NCI-H446 treated with DMSO at 0.1 percent for 48 hours (cell line): ENCODE measurements at regions not wholly inside any gene's neighbourhood (a gene's known extent, or its start where the extent isn't known, plus 50 kb on each side); places are given as distances from the start of the nearest gene placed in this dataset.
"Not testable (repeated sequence)": the region's sequence is repeated elsewhere in the genome, so short reads cannot be mapped to it uniquely, and the experiment has no call there.

Experiments used
- DNase-seq: peaks from one replicate; lab custom pipeline; 2025; lab: John Stamatoyannopoulos, UW

GRCh38 chr4:181106398-181106797, 1136.8 kb upstream of the TENM3 start:
- DNase-seq, result no peak

DNA sequence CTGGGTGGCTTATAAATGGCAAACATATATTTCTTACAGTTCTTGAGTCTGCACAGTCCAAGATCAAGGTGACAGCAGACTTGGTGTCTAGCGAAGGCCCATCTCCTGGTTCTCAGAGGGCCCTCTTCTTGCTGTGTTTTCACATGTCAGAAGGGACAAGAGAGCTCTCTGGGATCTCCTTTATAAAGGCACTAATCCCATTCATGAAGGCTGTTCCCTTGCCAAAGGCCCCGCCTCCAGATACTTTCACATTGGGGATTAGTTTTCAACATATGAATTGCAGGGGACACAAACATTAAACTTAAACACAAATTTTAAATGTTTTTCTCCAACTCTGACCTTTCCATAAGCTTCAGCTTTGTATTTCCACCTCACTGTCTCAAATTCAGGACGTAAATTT, 1135.0 kb upstream of the TENM3 start:
- DNase-seq, result no peak

- no peak for DNase-seq
Measured at GRCh38 chr4:181119186-181119585, 1124.0 kb upstream of the TENM3 start.

GRCh38 chr4:181121733-181122132, 1121.5 kb upstream of the TENM3 start:
- DNase-seq, result no peak

- DNase-seq, result no peak
Measured at GRCh38 chr4:181127171-181127570, 1116.0 kb upstream of the TENM3 start.

DNA sequence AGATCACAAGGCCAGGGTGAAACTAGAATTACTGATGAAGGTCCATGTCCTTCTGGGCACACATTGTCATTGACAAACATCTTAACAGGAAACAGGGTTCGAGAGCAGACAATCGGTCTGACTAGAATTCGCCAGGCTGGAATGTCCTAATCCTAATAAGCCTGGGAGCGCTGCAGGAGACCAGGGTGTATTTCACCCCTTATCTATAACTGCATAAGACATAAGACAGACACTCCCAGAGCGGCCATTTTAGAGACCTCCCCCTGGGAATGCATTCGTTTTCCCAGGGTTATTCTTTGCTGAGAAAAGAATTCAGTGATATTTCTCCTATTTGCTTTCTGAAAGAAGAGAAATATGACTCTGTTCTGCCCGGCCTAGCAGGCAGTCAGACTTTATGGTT, 1112.9 kb upstream of the TENM3 start:
- DNase-seq, result not testable (repeated sequence)

GRCh38 chr4:181137351-181137750, 1105.9 kb upstream of the TENM3 start:
- no peak for DNase-seq

- DNase-seq, result no peak
Measured at GRCh38 chr4:181138116-181138515, 1105.1 kb upstream of the TENM3 start.

GRCh38 chr4:181140037-181140603, 1103.1 kb upstream of the TENM3 start:
- no peak for DNase-seq

DNA sequence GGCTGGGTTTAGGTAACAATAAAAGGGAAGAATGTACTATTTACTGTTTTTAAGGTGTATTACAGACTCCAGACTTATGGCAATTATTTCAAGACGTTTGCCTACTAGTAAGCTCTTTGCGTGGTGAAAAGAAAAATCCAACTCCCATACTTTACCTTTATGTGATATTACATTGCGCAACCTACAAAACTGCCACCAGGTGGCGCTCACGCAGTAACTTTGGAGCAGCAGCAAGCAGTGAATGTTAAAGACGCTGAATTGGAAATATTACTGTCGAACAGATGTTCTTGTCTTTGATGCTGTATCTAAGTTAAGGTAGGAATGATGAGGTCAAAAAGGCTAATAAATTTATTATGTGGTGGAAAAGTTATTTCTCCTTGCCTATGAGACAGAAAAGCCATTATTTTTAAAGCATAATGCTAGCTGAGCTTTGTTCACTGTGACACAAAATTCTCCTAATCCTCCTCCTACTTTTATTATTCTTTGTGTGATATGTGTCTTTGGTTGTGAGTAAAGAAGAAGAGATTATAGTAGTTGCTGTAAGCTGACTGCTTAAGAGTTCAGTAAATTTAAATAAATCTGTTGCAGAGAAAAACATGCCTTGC, 1099.8 kb upstream of the TENM3 start:
- no peak for DNase-seq

GRCh38 chr4:181146051-181146450, 1097.2 kb upstream of the TENM3 start:
- no peak for DNase-seq

DNA sequence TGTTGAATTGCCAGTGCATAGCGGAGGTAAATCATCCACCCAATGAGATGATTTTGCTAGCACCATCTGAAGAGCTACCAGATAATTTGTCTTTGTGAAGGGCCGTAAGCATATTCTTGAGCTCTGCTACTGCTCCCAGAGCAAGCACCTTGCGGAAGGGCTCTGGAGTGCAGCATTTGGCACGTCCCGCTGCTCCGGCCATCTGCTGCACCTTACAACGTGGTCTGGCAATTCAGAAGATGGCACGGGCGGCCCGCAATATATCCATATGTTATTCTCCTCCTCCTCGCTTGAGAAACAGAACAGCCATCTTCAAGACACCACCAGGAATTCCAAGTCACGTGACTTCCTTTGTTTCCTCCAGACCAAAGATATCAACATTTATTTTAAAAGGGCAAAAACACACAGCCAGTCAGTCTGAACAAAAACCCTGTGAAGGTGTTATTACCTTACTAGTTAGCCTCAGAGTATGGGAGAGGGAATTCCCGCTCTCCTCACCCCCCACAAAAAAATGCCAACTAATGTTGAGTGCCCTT, 1095.7 kb upstream of the TENM3 start:
- no peak for DNase-seq

- DNase-seq, result no peak
Measured at GRCh38 chr4:181148470-181148869, 1094.7 kb upstream of the TENM3 start.

DNA sequence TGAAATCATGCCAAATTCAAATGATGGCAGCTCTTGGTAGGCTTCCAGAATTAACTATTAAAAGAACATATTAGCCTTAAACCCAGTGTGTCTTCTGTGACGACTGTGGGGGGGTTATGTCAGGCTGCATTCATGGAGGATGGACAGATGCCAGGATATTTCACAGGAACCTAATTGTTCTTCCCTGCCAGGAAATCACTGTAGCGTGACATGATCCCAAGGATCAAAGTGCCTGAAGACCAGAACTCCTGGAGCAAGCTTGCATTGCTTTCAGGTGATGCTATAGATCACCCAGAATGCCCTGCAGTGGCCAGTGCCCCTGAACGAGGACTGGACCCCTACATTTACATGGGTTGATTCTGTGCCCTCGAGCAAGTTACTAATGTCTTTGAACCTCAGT, 1093.0 kb upstream of the TENM3 start:
- DNase-seq, result peak; percentile 13

GRCh38 chr4:181151856-181152255, 1091.3 kb upstream of the TENM3 start:
- no peak for DNase-seq

DNA sequence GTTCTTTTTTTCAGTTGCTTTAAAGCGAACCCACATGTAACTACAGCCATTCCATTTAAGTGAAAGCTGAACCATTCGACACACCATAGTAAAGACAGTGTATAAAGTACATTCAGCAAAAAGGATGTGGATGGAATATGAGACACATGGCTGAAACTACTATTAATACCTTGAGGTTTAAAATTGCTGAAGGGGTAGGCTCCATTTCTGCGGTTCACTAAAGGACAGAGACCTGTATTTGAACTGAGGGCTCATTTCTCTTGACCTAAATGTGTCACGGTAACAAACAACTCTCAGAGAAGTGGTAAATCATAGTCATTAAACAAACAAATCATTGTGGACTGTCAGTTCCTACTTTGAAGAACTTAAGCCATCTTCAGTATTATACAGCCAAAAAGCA, 1085.6 kb upstream of the TENM3 start:
- no peak for DNase-seq

- no peak for DNase-seq
Measured at GRCh38 chr4:181158971-181159370, 1084.2 kb upstream of the TENM3 start.

DNA sequence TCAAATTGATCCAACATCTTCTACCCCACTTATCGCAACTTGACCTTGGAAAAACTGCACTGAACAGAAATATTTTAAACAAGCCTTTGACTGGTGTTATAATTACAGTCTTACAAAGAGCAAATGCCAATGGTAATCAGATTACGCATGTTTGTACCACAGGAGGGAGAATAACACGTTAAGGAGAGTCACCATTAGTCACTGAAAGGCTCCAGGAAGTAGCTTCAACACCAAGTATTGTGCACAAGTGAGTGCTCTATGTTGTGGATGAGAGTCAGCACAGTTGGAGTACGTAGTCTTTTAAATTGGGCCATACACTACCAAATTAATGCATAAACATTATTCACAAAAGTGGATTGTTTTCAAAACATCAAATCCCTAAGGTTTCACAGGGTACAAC, 1081.5 kb upstream of the TENM3 start:
- DNase-seq, result no peak

DNA sequence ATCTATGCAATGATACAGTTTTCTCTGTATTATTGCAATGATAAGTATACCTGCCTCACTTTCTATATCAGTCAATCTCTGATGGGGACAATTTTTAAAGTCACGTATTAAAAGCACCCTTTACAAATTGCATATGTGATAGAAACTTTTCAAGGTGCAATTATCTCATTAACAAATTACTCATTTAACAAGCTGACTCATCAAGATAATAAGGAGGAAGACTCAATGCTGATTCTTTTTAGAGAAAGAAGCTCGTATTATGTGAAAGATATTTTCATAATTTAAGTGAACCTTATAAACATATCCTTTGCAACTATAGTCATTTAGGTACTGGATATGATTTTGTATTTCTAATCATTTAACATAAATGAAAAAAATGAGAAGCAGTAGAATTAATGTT, 1080.9 kb upstream of the TENM3 start:
- no peak for DNase-seq

GRCh38 chr4:181162676-181163075, 1080.5 kb upstream of the TENM3 start:
- DNase-seq, result no peak

DNA sequence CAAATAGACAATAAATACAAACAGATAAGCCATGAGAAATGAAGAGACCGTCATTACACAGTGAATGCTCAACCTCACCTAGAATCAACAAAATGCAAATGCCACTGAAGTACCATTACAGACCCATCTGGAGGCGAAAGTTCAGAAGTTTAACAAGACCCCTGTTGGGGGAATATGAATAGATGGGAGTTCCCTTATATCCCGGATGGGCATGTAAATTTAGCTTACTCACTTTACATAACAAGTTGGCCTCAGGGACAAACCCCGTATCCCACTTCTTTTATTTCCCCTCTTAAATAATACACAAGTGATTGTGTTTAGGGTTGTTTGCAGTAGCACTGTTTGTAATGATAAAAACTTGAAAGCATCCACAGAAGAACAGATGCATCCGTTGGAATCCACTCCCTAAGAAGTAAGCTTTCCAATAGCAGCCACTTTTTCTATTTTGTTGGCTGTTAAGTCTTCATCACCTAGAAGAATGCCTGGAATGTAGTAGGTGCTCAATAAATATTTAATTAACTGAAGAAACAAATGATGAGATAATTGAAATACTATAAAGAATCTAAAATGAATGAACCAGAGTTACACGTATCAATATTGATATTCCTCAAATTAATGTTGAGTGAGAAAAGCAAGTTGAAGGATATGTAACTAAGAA, 1076.3 kb upstream of the TENM3 start:
- no peak for DNase-seq

DNA sequence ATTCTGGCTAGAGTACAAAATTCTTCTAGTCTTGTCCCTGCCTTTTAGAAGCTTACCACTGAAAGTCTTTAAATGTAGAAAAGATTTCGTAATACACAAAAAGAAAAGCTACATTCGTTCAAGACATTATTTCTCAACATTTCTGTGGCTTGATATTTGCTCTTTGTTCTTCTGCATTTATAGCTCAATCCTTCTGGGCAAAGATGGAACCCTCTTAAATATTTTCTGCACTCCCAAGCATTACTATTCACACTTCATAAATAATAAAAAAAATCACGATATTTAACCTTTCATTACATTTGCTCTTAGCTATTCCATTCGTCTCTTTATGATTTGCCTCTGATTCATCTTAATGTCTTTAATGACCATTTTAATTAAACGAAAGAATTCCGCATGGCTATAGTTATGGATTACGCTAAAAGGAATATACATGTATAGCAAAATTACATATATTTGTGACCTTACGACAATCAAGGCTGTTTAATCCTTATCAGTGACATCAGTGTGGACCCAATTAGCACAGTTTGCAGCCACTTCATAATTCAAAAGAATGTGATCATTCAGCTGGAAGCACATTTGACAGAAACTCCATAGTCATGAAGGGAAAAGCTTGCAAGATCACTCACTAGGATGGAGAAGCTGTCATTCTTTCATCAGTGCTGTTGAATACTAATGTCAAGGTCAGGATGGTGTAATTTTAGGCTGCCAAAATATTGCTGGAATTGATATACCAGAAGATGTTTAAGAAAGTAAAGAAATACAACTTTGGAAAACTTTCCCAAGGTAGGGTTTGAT, 1075.0 kb upstream of the TENM3 start:
- DNase-seq, result no peak

- DNase-seq, result no peak
Measured at GRCh38 chr4:181173046-181173445, 1070.2 kb upstream of the TENM3 start.
